ENCODE measurements at regions not wholly inside any gene's neighbourhood (a gene's known extent, or its start where the extent isn't known, plus 50 kb on each side); places are given as distances from the start of the nearest gene placed in this dataset.

- Histone ChIP-seq H3K36me3 (no peaks in the 10 kb centered on the region), H3K4me1 (no peaks in the 10 kb centered on the region), H3K9me3 (no peaks in the 10 kb centered on the region), H3K27ac (replicated peaks in 1 of 4) (no peak overlapping the region), H3K4me3 (no peak overlapping the region), H3K27me3 (no peaks in the 10 kb centered on the region)
- no peak for DNase-seq (ENCODE audit: extremely low spot score)
- no peak for TF ChIP-seq POLR2AphosphoS5 (IDR thresholded peaks at IDR 0.05)
- no peak for TF ChIP-seq EP300 (IDR thresholded peaks at IDR 0.05)
- no peak for TF ChIP-seq CTCF (IDR thresholded peaks at IDR 0.05)
- no peak for TF ChIP-seq POLR2A (IDR thresholded peaks at IDR 0.05; ENCODE audit: low read depth)
- intact Hi-C loops (cut with DNase I), result no loop called here
- 84% methylated on average over 4 of the region's 4 CpGs for WGBS
Measured at GRCh38 chr11:127564810-127565209, 564.2 kb upstream of the KIRREL3 start.

- TF ChIP-seq POLR2AphosphoS5 (IDR thresholded peaks at IDR 0.05) (no peak), CTCF (IDR thresholded peaks at IDR 0.05) (no peak), POLR2A (IDR thresholded peaks at IDR 0.05; ENCODE audit: low read depth) (no peak), EP300 (IDR thresholded peaks at IDR 0.05) (no peak)
- H3K4me3 ChIP-seq, result no peak overlapping the region
- no peaks in the 10 kb centered on the region for H3K36me3 ChIP-seq
- WGBS, result 44% methylated on average over 2 of the region's 2 CpGs
- no peaks in the 10 kb centered on the region for H3K9me3 ChIP-seq
- no peak overlapping the region for H3K27ac ChIP-seq (replicated peaks in 1 of 4)
- no peaks in the 10 kb centered on the region for H3K4me1 ChIP-seq
- intact Hi-C loops (cut with DNase I), result no loop called here
- DNase-seq (ENCODE audit: extremely low spot score), result no peak
- no peaks in the 10 kb centered on the region for H3K27me3 ChIP-seq
Measured at GRCh38 chr11:127559978-127560377, 559.4 kb upstream of the KIRREL3 start.

- Histone ChIP-seq H3K4me3 (no peak overlapping the region), H3K4me1 (no peaks in the 10 kb centered on the region), H3K9me3 (no peaks in the 10 kb centered on the region), H3K27ac (replicated peaks in 1 of 4) (no peak overlapping the region), H3K36me3 (no peaks in the 10 kb centered on the region), H3K27me3 (no peaks in the 10 kb centered on the region)
- 81% methylated on average over 6 of the region's 6 CpGs for WGBS
- DNase-seq (ENCODE audit: extremely low spot score), result no peak
- TF ChIP-seq EP300 (IDR thresholded peaks at IDR 0.05) (no peak), CTCF (IDR thresholded peaks at IDR 0.05) (no peak), POLR2AphosphoS5 (IDR thresholded peaks at IDR 0.05) (no peak), POLR2A (IDR thresholded peaks at IDR 0.05; ENCODE audit: low read depth) (no peak)
- intact Hi-C loops (cut with DNase I), result no loop called here
Measured at GRCh38 chr11:127552446-127552845, 551.9 kb upstream of the KIRREL3 start.

- Histone ChIP-seq H3K4me1 (no peaks in the 10 kb centered on the region), H3K4me3 (no peak overlapping the region), H3K36me3 (no peaks in the 10 kb centered on the region), H3K27ac (replicated peaks in 1 of 4) (no peak overlapping the region), H3K27me3 (no peaks in the 10 kb centered on the region), H3K9me3 (no peaks in the 10 kb centered on the region)
- intact Hi-C loops (cut with DNase I), result no loop called here
- DNase-seq (ENCODE audit: extremely low spot score), result no peak
- WGBS, result 55% methylated on average over 3 of the region's 3 CpGs
- TF ChIP-seq CTCF (IDR thresholded peaks at IDR 0.05) (no peak), POLR2A (IDR thresholded peaks at IDR 0.05; ENCODE audit: low read depth) (no peak), EP300 (IDR thresholded peaks at IDR 0.05) (no peak), POLR2AphosphoS5 (IDR thresholded peaks at IDR 0.05) (no peak)
Measured at GRCh38 chr11:127531167-127531566, 530.6 kb upstream of the KIRREL3 start.

- DNase-seq (ENCODE audit: extremely low spot score), result no peak
- H3K4me3 ChIP-seq, result no peak overlapping the region
- no peak overlapping the region for H3K27ac ChIP-seq (replicated peaks in 1 of 4)
- no peaks in the 10 kb centered on the region for H3K36me3 ChIP-seq
- WGBS, result 62% methylated on average over 3 of the region's 3 CpGs
- intact Hi-C loops (cut with DNase I), result no loop called here
- no peak for TF ChIP-seq CTCF (IDR thresholded peaks at IDR 0.05)
- TF ChIP-seq EP300 (IDR thresholded peaks at IDR 0.05), result no peak
- TF ChIP-seq POLR2A (IDR thresholded peaks at IDR 0.05; ENCODE audit: low read depth), result no peak
- TF ChIP-seq POLR2AphosphoS5 (IDR thresholded peaks at IDR 0.05), result no peak
- H3K27me3 ChIP-seq, result no peaks in the 10 kb centered on the region
- no peaks in the 10 kb centered on the region for H3K9me3 ChIP-seq
- H3K4me1 ChIP-seq, result no peaks in the 10 kb centered on the region
Measured at GRCh38 chr11:127528297-127528696, 527.7 kb upstream of the KIRREL3 start.
